ENCODE measurements at regions not wholly inside any gene's neighbourhood (a gene's known extent, or its start where the extent isn't known, plus 50 kb on each side); places are given as distances from the start of the nearest gene placed in this dataset.

- no peaks in the 10 kb centered on the region for H3K36me3 Mint-ChIP-seq (ENCODE audit: low read depth)
- no peaks in the 10 kb centered on the region for H3K9me3 Mint-ChIP-seq (ENCODE audit: insufficient read depth)
- ChIA-PET POLR2A (no interaction called here), CTCF (no interaction called here)
- no peak for DNase-seq
- no peak overlapping the region for H3K27ac Mint-ChIP-seq
- no peak overlapping the region for H3K4me3 Mint-ChIP-seq
- H3K4me1 Mint-ChIP-seq (ENCODE audit: low read depth) = no peaks in the 10 kb centered on the region
- H3K27me3 Mint-ChIP-seq (ENCODE audit: low read depth) = no peaks in the 10 kb centered on the region
- no peak for ATAC-seq
Measured at GRCh38 chr3:59115364-59116232, 65.8 kb upstream of the CFAP20DC start.

GRCh38 chr3:59107856-59108815 lies 58.3 kb upstream of the CFAP20DC start:
- no peaks in the 10 kb centered on the region for H3K27me3 Mint-ChIP-seq (ENCODE audit: low read depth)
- H3K36me3 Mint-ChIP-seq (ENCODE audit: low read depth) = no peaks in the 10 kb centered on the region
- CTCF ChIA-PET = interaction anchor here (1.0 kb wide), 1 partner anchor 13 kb away, joined by 3 read pairs; no protein-coding TSS in a partner anchor
- no peaks in the 10 kb centered on the region for H3K9me3 Mint-ChIP-seq (ENCODE audit: insufficient read depth)
- POLR2A ChIA-PET = no interaction called here
- no peak overlapping the region for H3K4me3 Mint-ChIP-seq
- ATAC-seq (no peak), DNase-seq (no peak)
- H3K27ac Mint-ChIP-seq = no peak overlapping the region
- no peaks in the 10 kb centered on the region for H3K4me1 Mint-ChIP-seq (ENCODE audit: low read depth)

DNA sequence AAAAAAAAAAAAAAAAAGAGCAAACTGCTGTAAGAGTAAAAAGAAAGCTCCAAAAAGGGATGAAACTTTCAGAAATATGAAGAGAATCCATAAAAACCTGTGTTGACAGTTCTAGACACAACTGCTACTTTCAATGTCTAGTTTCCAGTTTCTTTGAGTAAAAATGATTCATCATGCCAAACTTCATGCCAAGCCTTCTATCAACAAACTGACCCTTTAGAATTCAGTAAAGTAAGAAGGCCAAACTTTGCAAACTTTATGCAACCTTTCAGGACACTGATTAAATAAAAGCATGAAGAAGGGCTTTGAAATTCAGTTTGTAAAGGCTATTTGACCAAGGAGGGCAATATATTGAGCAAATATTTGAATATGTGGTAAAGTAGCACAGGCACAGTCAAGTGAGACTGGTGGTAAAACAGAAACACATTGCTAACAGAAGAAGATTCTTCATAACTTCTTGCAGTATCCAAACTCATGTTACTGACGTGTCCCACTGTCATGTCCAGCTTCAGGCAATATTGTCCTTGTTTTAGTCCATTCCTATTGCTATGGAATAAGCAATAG lies 56.3 kb upstream of the CFAP20DC start:
- Mint-ChIP-seq H3K4me1 (ENCODE audit: low read depth) (no peaks in the 10 kb centered on the region), H3K36me3 (ENCODE audit: low read depth) (no peaks in the 10 kb centered on the region), H3K4me3 (no peak overlapping the region), H3K27me3 (ENCODE audit: low read depth) (no peaks in the 10 kb centered on the region), H3K27ac (no peak overlapping the region), H3K9me3 (ENCODE audit: insufficient read depth) (no peaks in the 10 kb centered on the region)
- ATAC-seq (no peak), DNase-seq (no peak)
- ChIA-PET CTCF (no interaction called here), POLR2A (no interaction called here)

DNA sequence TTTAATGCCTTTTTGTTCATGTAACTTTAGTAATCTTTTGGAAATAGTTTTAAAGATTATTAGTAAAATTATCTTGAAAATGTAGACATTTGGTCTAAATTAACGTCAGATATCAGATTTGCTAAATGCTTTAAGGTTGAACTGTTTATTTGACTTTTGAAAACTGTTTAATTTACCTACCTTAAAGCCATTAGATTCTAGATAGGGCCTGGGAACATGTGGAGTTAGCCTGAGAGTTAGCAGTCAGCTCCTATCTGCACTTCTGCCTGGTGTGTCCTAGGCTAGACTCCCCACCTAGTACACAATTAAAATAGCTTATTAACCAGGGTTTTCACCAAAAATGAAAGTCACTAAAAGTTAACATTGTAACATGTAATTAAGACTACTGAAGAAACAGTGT lies 53.7 kb upstream of the CFAP20DC start:
- H3K36me3 Mint-ChIP-seq (ENCODE audit: low read depth) = no peaks in the 10 kb centered on the region
- no peak overlapping the region for H3K27ac Mint-ChIP-seq
- H3K4me3 Mint-ChIP-seq = no peak overlapping the region
- no peaks in the 10 kb centered on the region for H3K27me3 Mint-ChIP-seq (ENCODE audit: low read depth)
- ChIA-PET POLR2A (no interaction called here), CTCF (no interaction called here)
- DNase-seq (no peak), ATAC-seq (no peak)
- H3K4me1 Mint-ChIP-seq (ENCODE audit: low read depth) = no peaks in the 10 kb centered on the region
- no peaks in the 10 kb centered on the region for H3K9me3 Mint-ChIP-seq (ENCODE audit: insufficient read depth)

DNA sequence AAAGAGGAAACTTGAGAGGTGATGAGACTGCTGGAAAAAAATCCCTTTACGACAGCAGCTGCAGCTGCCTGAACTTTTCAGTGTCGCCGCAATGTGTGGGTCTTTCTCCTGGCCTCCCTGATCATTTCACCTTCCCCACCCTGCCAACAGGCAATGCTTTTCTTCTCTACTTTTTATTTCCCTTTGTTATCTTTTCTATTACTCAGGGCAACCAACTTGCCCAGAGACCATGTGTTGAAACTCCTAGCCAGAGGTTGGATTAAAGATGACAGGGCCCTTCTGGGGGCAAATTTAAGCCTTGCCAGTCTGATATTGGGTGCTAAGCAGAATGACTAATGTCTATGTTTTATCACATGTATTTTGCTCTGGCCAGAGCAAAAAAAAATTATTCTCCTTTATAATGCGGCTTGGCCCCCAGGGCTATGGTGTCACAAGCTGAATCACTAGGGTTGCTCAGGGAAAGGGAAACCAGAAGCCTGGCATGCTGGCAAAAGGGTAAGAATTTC lies 51.5 kb upstream of the CFAP20DC start:
- H3K9me3 Mint-ChIP-seq (ENCODE audit: insufficient read depth) = no peaks in the 10 kb centered on the region
- ChIA-PET CTCF (no interaction called here), POLR2A (interaction anchor here (0.6 kb wide), 1 partner anchor 48 kb away, joined by 3 read pairs; no protein-coding TSS in a partner anchor)
- no peak overlapping the region for H3K4me3 Mint-ChIP-seq
- no peak for DNase-seq
- ATAC-seq = no peak
- no peak overlapping the region for H3K27ac Mint-ChIP-seq
- H3K27me3 Mint-ChIP-seq (ENCODE audit: low read depth) = no peaks in the 10 kb centered on the region
- H3K4me1 Mint-ChIP-seq (ENCODE audit: low read depth) = no peaks in the 10 kb centered on the region
- no peaks in the 10 kb centered on the region for H3K36me3 Mint-ChIP-seq (ENCODE audit: low read depth)

Measured in activated CD8-positive, alpha-beta T cell treated with anti-CD3 and anti-CD28 coated beads, Interleukin-2, amount 10 ng/mL, durations not matched to agents 7 days and 5 days (primary cell).